Large intestine (tissue), 3 donors: ENCODE measurements at regions not wholly inside any gene's neighbourhood (a gene's known extent, or its start where the extent isn't known, plus 50 kb on each side); places are given as distances from the start of the nearest gene placed in this dataset.

Source experiments
- DNase-seq, 2 donors: peaks; one replicate each; pipeline versions ENCODE4 v3.0.0 to v3.0.0-alpha.2; 2013
- H3K27ac ChIP-seq: one replicate; pipeline ENCODE4 v1.5.1; 2013; ENCODE audit warnings: low read length
- H3K27me3 ChIP-seq: 2 replicates; pipeline ENCODE4 v1.6.1; 2013; ENCODE audit warnings: low read length; ENCODE audit not compliant: control insufficient read depth, insufficient read depth
- H3K36me3 ChIP-seq: 2 replicates; pipeline ENCODE4 v1.6.1; 2013; ENCODE audit warnings: low read length; ENCODE audit not compliant: control insufficient read depth, insufficient read depth
- H3K4me1 ChIP-seq: one replicate; pipeline ENCODE4 v1.6.1; 2013; ENCODE audit warnings: low read length; ENCODE audit not compliant: control insufficient read depth, insufficient read depth
- H3K4me3 ChIP-seq: one replicate; pipeline ENCODE4 v1.5.1; 2013; ENCODE audit warnings: low read length
- H3K9me3 ChIP-seq: one replicate; pipeline ENCODE4 v1.6.1; 2013; ENCODE audit warnings: mild to moderate bottlenecking, low read depth, low read length, moderate library complexity; ENCODE audit not compliant: control insufficient read depth
- WGBS: methylation state at CpG from one replicate; pipeline ENCODE4 v1.1.5; 2013; ENCODE audit warnings: low lambda C conversion rate; ENCODE audit not compliant: insufficient coverage; 5-methylcytosine and 5-hydroxymethylcytosine counted together

GRCh38 chr2:16462958-16463357 is 202.7 kb downstream of the CYRIA start:
- Histone ChIP-seq H3K27me3 (no peaks in the 10 kb centered on the region), H3K4me3 (no peak overlapping the region), H3K36me3 (no peaks in the 10 kb centered on the region), H3K4me1 (no peaks in the 10 kb centered on the region), H3K27ac (no peak overlapping the region), H3K9me3 (peaks cover 4% of the 10 kb centered on the region)
- WGBS, result no CpG with 5 or more reads among the region's 5 CpGs
- peak; percentile 54 to 71 for DNase-seq

GRCh38 chr2:16461672-16462071 is 204.0 kb downstream of the CYRIA start:
- no peaks in the 10 kb centered on the region for H3K27me3 ChIP-seq
- no peak overlapping the region for H3K27ac ChIP-seq
- no peaks in the 10 kb centered on the region for H3K36me3 ChIP-seq
- H3K4me3 ChIP-seq, result no peak overlapping the region
- H3K4me1 ChIP-seq, result no peaks in the 10 kb centered on the region
- no peak for DNase-seq
- peaks cover 4% of the 10 kb centered on the region for H3K9me3 ChIP-seq
- WGBS, result 100% methylated on average over 1 of the region's 4 CpGs

- H3K9me3 ChIP-seq, result peaks cover 4% of the 10 kb centered on the region
- H3K36me3 ChIP-seq, result no peaks in the 10 kb centered on the region
- H3K27me3 ChIP-seq, result no peaks in the 10 kb centered on the region
- no peak overlapping the region for H3K4me3 ChIP-seq
- H3K4me1 ChIP-seq, result no peaks in the 10 kb centered on the region
- no peak overlapping the region for H3K27ac ChIP-seq
- no peak for DNase-seq
Observed at GRCh38 chr2:16459606-16460005, 206.0 kb downstream of the CYRIA start.

GRCh38 chr2:16454621-16455020 is 211.0 kb downstream of the CYRIA start:
- Histone ChIP-seq H3K9me3 (peaks cover 4% of the 10 kb centered on the region), H3K27ac (no peak overlapping the region), H3K36me3 (no peaks in the 10 kb centered on the region), H3K27me3 (no peaks in the 10 kb centered on the region), H3K4me3 (no peak overlapping the region), H3K4me1 (no peaks in the 10 kb centered on the region)
- 60% methylated on average over 1 of the region's 2 CpGs for whole genome bisulfite sequencing
- DNase-seq, result peak in 1 of 2 donors; percentile 15

GRCh38 chr2:16452123-16452522 is 213.5 kb downstream of the CYRIA start:
- no peak for DNase-seq
- Histone ChIP-seq H3K9me3 (no peaks in the 10 kb centered on the region), H3K27me3 (no peaks in the 10 kb centered on the region), H3K27ac (no peak overlapping the region), H3K4me3 (no peak overlapping the region), H3K4me1 (no peaks in the 10 kb centered on the region), H3K36me3 (no peaks in the 10 kb centered on the region)
- WGBS, result 100% methylated on average over 3 of the region's 5 CpGs

- no peaks in the 10 kb centered on the region for H3K9me3 ChIP-seq
- DNase-seq, result no peak
- H3K4me3 ChIP-seq, result no peak overlapping the region
- no peaks in the 10 kb centered on the region for H3K27me3 ChIP-seq
- whole genome bisulfite sequencing, result 60% methylated on average over 1 of the region's 1 CpG
- H3K27ac ChIP-seq, result no peak overlapping the region
- no peaks in the 10 kb centered on the region for H3K4me1 ChIP-seq
- no peaks in the 10 kb centered on the region for H3K36me3 ChIP-seq
Observed at GRCh38 chr2:16446706-16447105, 218.9 kb downstream of the CYRIA start.

GRCh38 chr2:16442971-16443370 is 222.7 kb downstream of the CYRIA start:
- Histone ChIP-seq H3K4me3 (no peak overlapping the region), H3K27ac (no peak overlapping the region), H3K4me1 (no peaks in the 10 kb centered on the region), H3K36me3 (no peaks in the 10 kb centered on the region), H3K27me3 (no peaks in the 10 kb centered on the region), H3K9me3 (no peaks in the 10 kb centered on the region)
- no CpG with 5 or more reads among the region's 1 CpG for WGBS
- DNase-seq, result no peak

GRCh38 chr2:16441431-16441830 is 224.2 kb downstream of the CYRIA start:
- Histone ChIP-seq H3K36me3 (no peaks in the 10 kb centered on the region), H3K9me3 (no peaks in the 10 kb centered on the region), H3K27ac (no peak overlapping the region), H3K4me3 (no peak overlapping the region), H3K27me3 (no peaks in the 10 kb centered on the region), H3K4me1 (no peaks in the 10 kb centered on the region)
- WGBS, result 93% methylated on average over 3 of the region's 3 CpGs
- DNase-seq, result no peak

- no peaks in the 10 kb centered on the region for H3K36me3 ChIP-seq
- no peak for DNase-seq
- H3K27ac ChIP-seq, result no peak overlapping the region
- no peaks in the 10 kb centered on the region for H3K9me3 ChIP-seq
- H3K4me1 ChIP-seq, result no peaks in the 10 kb centered on the region
- H3K4me3 ChIP-seq, result no peak overlapping the region
- WGBS, result 100% methylated on average over 1 of the region's 4 CpGs
- no peaks in the 10 kb centered on the region for H3K27me3 ChIP-seq
Observed at GRCh38 chr2:16440898-16441297, 224.7 kb downstream of the CYRIA start.

- Histone ChIP-seq H3K36me3 (no peaks in the 10 kb centered on the region), H3K4me3 (no peak overlapping the region), H3K27ac (no peak overlapping the region), H3K9me3 (no peaks in the 10 kb centered on the region), H3K4me1 (no peaks in the 10 kb centered on the region), H3K27me3 (no peaks in the 10 kb centered on the region)
- no CpG with 5 or more reads among the region's 8 CpGs for WGBS
- peak in 1 of 2 donors; percentile 34 for DNase-seq
Observed at GRCh38 chr2:16438613-16439321, 226.9 kb downstream of the CYRIA start.

GRCh38 chr2:16437189-16437588 is 228.4 kb downstream of the CYRIA start:
- Histone ChIP-seq H3K36me3 (no peaks in the 10 kb centered on the region), H3K27me3 (no peaks in the 10 kb centered on the region), H3K27ac (no peak overlapping the region), H3K4me1 (no peaks in the 10 kb centered on the region), H3K4me3 (no peak overlapping the region), H3K9me3 (no peaks in the 10 kb centered on the region)
- no peak for DNase-seq
- WGBS, result 77% methylated on average over 3 of the region's 5 CpGs
